ENCODE measurements at regions not wholly inside any gene's neighbourhood (a gene's known extent, or its start where the extent isn't known, plus 50 kb on each side); places are given as distances from the start of the nearest gene placed in this dataset.

DNA sequence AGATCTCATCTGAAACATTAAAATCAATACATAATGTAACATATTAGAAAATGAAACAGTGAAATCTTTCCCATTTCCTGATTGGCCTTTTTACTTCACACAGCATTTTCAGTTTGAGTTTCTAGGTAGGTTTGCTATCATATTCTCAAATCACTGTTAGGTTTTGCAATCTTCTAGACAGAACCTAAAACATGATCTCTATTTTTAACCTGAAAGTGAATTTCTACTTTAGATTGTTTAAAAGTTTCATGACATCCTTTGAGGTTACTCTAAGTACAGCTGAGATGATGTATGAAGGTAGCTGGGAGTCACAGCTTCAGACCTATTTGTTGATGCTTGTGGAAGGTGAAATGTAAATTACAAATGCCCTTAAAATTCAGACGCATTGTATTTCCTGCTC lies 118.4 kb upstream of the GPR149 start:
- no peak for DNase-seq

DNA sequence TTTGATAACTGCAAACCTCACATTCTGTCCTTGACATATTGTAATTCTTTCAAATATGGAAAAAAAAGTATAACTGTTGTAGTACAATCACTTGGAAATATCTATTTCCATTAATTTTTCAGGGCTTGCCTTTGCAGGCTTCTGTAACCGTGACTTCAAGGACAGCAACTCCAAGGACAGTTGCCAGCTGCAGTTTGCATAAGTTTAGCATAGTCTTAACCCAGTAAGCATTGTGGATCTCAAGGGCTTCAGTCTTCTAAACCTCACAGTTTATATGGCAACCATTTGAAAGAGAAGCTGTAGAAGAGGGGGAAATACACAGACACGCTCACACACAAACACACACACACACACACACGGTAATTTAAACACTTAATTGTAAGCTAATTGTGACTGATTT lies 112.8 kb upstream of the GPR149 start:
- no peak for DNase-seq

- no peak for DNase-seq
Measured at GRCh38 chr3:154540950-154541604, 111.1 kb upstream of the GPR149 start.

GRCh38 chr3:154538566-154539360 lies 108.8 kb upstream of the GPR149 start:
- DNase-seq = no peak

- DNase-seq = no peak
Measured at GRCh38 chr3:154536751-154537150, 106.8 kb upstream of the GPR149 start.

GRCh38 chr3:154522036-154522602 lies 92.1 kb upstream of the GPR149 start:
- DNase-seq = no peak

DNA sequence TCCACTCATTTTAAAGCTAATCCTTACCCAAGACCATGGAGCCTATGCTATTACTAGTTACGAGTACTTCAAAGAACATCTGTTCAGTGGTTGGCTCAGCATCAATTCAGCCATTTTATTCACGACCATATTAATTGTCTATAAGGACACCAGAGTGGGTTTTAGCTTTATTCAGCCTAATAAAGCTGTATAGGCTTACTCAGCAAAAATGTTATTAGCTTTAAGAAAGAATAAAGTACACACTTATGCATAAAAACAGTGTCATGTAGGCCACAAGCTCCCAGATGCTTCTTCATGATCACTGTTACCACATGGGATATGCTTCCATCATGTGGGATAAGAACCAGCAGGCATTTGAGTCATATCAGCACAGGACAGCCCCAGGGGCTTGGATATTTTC lies 87.4 kb upstream of the GPR149 start:
- DNase-seq = no peak

- DNase-seq = no peak
Measured at GRCh38 chr3:154515921-154516320, 85.9 kb upstream of the GPR149 start.

GRCh38 chr3:154510780-154511179 lies 80.8 kb upstream of the GPR149 start:
- DNase-seq = no peak

GRCh38 chr3:154507727-154508126 lies 77.7 kb upstream of the GPR149 start:
- no peak for DNase-seq

GRCh38 chr3:154496978-154497377 lies 67.0 kb upstream of the GPR149 start:
- no peak for DNase-seq

DNA sequence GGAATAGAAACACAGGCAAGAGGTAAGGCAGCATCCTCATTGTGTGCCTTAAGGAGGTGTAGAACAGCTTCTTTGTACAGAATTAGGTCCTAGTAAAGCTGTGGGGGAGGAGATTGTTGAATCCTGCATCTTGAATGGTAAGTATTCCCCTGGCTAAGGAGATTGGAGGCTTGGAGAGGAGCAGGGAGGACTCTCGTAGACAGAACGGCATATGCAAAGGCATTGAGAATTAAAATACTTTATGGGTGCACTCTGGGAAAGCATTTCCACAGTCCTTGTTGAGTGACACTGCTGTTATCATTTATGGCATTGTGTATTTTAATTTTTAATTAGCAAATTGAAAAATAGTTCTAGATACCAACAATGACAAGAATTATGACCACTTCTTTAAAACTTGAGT lies 66.5 kb upstream of the GPR149 start:
- no peak for DNase-seq

DNA sequence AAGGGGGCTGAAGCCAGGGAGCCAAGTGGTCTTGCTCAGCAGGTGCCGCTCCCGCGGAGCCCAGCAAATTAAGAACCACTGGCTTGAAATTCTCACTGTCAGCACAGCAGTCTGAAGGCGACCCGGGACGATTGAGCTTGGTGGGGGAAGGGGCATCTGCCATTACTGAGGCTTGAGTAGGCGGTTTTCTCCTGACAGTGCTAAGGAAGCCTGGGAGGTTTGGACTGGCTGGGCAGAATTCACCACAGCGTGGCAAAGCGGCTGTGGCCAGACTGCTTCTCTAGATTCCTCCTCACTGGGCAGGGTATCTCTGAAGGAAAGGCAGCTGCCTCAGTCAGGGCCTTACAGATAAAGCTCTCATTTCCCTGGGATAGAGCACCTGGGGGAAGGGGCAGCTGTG lies 57.0 kb upstream of the GPR149 start:
- DNase-seq = no peak

- no peak for DNase-seq
Measured at GRCh38 chr3:154482507-154482906, 52.5 kb upstream of the GPR149 start.

DNA sequence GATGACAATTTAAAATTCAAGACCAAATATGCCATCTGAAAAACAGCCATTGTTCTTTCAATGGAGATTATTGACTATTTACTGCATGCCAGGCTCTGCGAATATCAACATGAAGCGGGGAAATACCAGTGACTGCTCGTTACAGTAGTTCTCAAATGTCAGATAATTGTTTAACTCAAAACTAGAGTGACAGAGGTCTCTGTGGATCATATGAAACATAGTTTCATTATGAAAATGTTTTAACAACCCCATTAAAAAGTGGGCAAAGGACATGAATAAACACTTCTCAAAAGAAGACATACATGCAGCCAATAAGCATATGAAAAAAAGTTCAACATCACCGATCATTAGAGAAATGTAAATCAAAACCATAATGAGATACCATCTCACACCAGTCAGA lies 50.0 kb upstream of the GPR149 start:
- no peak for DNase-seq

Measured in right kidney (tissue), 1 donor.